ENCODE measurements at regions not wholly inside any gene's neighbourhood (a gene's known extent, or its start where the extent isn't known, plus 50 kb on each side); places are given as distances from the start of the nearest gene placed in this dataset.
A peak's percentile ranks its signal among the peaks of the same experiment; 100 is the strongest.

DNA sequence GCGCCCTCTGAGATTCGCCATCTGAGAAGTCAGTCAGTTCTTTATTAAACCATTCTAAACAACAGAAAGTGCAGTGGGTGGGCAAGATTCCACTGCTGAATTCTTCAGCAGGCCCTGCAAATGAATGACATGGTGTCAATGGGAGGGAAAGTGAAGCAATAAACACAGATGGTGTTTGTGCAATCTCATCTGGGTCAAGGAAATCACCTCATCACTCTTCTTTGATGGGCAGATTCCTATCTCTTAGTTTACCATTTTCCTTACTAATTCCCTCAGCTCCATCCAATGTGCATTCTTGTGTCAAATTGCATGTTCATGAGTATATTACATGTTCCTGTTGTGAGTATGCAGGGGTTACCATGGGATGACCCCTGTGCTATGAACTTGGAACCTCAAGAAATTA is 100.7 kb upstream of the CYP1B1 start:
- Histone ChIP-seq H3K27me3 (no peaks in the 10 kb centered on the region), H3K9me3 (no peaks in the 10 kb centered on the region), H3K4me1 (peaks cover 6% of the 10 kb centered on the region), H3K27ac (no peak overlapping the region), H3K36me3 (replicated peaks in 1 of 2; ENCODE audit: insufficient read depth in 1 of 2, low read depth in 2 of 2) (no peaks in the 10 kb centered on the region), H3K4me3 (no peak overlapping the region)
- no peak for DNase-seq
- intact Hi-C loops (cut with DNase I) = no loop called here
- WGBS, 2 donors = 73 to 75% methylated on average over 2 of the region's 2 CpGs
- ATAC-seq = no peak
- TF ChIP-seq, protein P1, sequence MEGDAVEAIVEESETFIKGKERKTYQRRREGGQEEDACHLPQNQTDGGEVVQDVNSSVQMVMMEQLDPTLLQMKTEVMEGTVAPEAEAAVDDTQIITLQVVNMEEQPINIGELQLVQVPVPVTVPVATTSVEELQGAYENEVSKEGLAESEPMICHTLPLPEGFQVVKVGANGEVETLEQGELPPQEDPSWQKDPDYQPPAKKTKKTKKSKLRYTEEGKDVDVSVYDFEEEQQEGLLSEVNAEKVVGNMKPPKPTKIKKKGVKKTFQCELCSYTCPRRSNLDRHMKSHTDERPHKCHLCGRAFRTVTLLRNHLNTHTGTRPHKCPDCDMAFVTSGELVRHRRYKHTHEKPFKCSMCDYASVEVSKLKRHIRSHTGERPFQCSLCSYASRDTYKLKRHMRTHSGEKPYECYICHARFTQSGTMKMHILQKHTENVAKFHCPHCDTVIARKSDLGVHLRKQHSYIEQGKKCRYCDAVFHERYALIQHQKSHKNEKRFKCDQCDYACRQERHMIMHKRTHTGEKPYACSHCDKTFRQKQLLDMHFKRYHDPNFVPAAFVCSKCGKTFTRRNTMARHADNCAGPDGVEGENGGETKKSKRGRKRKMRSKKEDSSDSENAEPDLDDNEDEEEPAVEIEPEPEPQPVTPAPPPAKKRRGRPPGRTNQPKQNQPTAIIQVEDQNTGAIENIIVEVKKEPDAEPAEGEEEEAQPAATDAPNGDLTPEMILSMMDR (IDR thresholded peaks at IDR 0.05) = no peak
- TF ChIP-seq POLR2A (IDR thresholded peaks at IDR 0.05) = no peak

DNA sequence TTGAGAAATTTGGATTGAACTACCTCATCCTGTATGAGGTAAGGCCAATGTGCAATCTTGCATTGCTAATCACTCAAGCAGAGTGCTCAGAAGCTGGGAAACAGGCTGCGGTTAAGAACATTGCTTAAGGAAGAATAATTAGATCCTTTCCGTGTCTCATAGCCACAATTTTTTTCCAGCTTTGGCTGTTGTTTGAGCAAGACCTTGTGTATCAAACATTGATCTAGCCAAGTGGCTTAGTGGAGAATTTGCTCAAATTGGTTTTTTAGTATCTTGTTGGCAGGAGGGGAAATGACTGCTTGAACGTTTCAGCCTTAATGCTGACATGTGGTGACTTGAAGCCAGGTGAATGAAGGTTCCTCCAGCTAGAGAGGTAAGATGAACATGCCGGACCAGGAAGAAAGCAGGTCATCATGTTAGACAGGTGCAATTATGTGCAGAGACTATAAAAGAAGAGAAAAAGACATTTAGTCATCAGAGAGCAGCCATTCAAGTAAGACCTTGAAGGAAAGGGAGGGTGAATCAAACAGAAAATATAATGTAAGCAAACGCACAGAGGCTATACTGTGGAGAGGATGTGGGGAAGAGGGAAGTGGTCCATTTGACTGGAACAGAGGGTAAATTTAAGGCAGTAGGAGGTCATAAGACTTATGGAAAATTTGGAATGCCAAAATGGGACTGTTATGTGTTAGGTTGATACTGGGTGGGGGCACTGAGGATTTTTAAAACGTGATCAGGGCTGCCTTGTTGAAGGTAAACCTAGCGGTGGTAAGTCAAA is 98.9 kb upstream of the CYP1B1 start:
- peak; percentile 52 for ATAC-seq
- Histone ChIP-seq H3K27me3 (no peaks in the 10 kb centered on the region), H3K9me3 (no peaks in the 10 kb centered on the region), H3K4me1 (peaks cover 6% of the 10 kb centered on the region), H3K36me3 (replicated peaks in 1 of 2; ENCODE audit: insufficient read depth in 1 of 2, low read depth in 2 of 2) (no peaks in the 10 kb centered on the region), H3K4me3 (no peak overlapping the region), H3K27ac (peak overlapping the region in 1 of 4 donors; percentile 30)
- intact Hi-C loops (cut with DNase I) = no loop called here
- TF ChIP-seq, protein P1 (IDR thresholded peaks at IDR 0.05) = no peak
- TF ChIP-seq POLR2A (IDR thresholded peaks at IDR 0.05) = no peak
- 46 to 52% methylated on average over 7 of the region's 7 CpGs for WGBS, 2 donors
- DNase-seq = peak in 2 of 4 donors; percentile 15 to 60

DNA sequence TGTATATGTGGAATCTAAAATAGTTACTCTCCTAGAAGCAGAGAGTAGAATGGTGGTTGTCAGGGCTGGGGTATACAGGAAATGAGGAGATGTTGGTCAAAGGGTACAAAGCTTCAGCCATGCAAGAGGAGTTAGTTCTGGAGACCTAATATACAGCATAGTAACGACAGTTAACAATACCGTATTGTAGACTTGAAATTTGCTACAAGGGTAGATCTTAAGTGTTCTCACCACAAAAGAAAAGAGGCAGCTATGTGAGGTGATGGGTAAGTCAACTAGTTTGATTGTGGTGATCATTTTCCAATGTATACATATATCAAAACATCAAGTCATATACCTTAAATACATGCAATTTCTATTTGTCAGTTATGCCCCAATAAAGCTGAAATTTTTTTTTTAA is 98.2 kb upstream of the CYP1B1 start:
- TF ChIP-seq POLR2A (IDR thresholded peaks at IDR 0.05) = no peak
- TF ChIP-seq, protein P1 (IDR thresholded peaks at IDR 0.05) = no peak
- intact Hi-C loops (cut with DNase I) = no loop called here
- Histone ChIP-seq H3K4me3 (no peak overlapping the region), H3K27me3 (no peaks in the 10 kb centered on the region), H3K27ac (no peak overlapping the region), H3K36me3 (replicated peaks in 1 of 2; ENCODE audit: insufficient read depth in 1 of 2, low read depth in 2 of 2) (no peaks in the 10 kb centered on the region), H3K9me3 (no peaks in the 10 kb centered on the region), H3K4me1 (peaks cover 6% of the 10 kb centered on the region)
- DNase-seq = no peak
- no peak for ATAC-seq
- WGBS, 2 donors = 72 to 83% methylated on average over 2 of the region's 2 CpGs

DNA sequence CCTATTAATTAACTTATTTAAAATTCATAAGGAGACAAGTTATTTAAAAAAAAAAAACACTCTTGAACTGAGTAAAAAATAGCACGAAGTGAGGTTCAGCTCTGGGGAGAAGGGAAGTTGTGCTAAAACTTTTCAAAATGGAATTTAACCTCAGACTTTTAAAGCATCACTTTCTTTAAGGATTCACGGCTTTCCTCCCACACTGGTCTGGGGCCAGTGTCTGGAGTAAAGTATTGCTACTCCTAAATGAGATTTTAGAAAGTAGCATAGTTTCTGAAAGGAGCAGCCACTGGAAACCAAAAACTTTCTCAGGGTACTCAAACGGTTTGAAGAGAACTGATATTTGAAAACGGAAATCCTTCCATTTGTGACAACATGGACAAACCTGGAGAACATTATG is 97.7 kb upstream of the CYP1B1 start:
- no peak overlapping the region for H3K27ac ChIP-seq
- no peaks in the 10 kb centered on the region for H3K9me3 ChIP-seq
- H3K4me1 ChIP-seq = peaks cover 3% of the 10 kb centered on the region
- DNase-seq = no peak
- no peaks in the 10 kb centered on the region for H3K27me3 ChIP-seq
- ATAC-seq = no peak
- no peak overlapping the region for H3K4me3 ChIP-seq
- TF ChIP-seq, protein P1 (IDR thresholded peaks at IDR 0.05) = no peak
- TF ChIP-seq POLR2A (IDR thresholded peaks at IDR 0.05) = no peak
- H3K36me3 ChIP-seq (replicated peaks in 1 of 2; ENCODE audit: insufficient read depth in 1 of 2, low read depth in 2 of 2) = no peaks in the 10 kb centered on the region
- intact Hi-C loops (cut with DNase I) = no loop called here
- WGBS, 2 donors = 53 to 60% methylated on average over 4 of the region's 4 CpGs
